Stimulated activated CD4-positive, alpha-beta T cell treated with anti-CD3 and anti-CD28 coated beads, TNF-alpha, amount 100 ng/mL, for 48 hours (primary cell): ENCODE measurements at regions not wholly inside any gene's neighbourhood (a gene's known extent, or its start where the extent isn't known, plus 50 kb on each side); places are given as distances from the start of the nearest gene placed in this dataset.

ENCODE experiments used
- DNase-seq, 3 donors: peaks; one replicate each; pipeline ENCODE4 v3.0.0-alpha.2; 2020; ENCODE audit warnings: low read depth in 3 of 3

GRCh38 chr12:14275886-14276285 lies 89.6 kb upstream of the ATF7IP start:
- DNase-seq: no peak

GRCh38 chr12:14278294-14278953 lies 87.1 kb upstream of the ATF7IP start:
- DNase-seq: no peak

DNA sequence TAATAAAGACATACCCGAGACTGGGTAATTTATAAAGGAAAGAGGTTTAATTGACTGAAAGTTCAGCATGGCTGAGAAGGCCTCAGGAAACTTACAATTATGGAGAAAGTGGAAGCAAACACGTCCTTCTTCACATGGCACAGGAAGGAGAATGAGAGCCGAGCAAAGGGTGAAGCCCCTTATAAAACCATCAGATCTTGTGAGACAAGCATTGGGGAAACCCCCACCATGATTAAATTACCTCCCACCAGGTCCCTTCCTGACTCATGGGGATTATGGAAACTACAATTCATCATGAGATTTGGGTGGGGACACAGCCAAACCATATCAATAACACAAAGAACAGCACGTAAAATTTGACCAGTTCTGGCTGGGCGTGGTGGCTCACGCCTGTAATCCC lies 85.6 kb upstream of the ATF7IP start:
- DNase-seq: no peak

DNA sequence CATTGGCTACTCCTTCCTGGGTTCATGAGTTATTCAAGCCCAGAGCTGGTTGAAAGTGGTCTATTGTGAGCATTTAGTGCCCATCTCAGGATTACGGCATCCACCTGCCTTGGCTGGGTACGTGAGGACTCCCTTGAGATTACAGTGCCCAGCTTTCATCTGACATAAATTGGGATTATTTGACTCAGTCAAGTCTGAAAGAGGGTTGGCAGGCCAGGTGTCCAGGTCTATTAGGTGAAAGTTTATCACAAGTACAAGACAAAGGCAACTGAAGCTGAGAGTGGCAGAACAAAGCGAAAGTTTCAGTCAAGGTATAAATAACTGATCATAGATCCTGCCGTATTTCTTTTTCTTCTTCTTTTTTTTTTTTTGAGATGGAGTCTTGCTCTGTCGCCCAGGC lies 84.6 kb upstream of the ATF7IP start:
- no peak for DNase-seq

DNA sequence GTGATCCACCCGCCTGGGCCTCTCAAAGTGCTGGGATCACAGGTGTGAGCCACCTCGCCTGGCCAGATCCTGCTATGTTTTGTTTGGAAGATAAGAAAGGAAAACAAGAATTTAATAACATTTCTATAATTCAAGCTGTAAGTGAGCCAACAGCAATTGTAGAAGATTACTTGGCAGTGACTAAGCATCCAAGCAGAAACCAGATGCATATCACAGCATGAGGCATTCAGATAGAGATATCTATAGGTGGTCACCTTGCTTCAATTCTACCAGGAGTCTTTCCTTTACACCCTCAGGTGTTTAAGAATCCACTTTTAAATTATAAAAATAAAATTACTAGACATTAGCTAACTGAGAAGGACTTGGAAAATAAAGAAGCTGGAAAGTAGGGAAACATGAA lies 83.9 kb upstream of the ATF7IP start:
- no peak for DNase-seq

- DNase-seq: no peak
Observed at GRCh38 chr12:14283489-14284144, 81.9 kb upstream of the ATF7IP start.

DNA sequence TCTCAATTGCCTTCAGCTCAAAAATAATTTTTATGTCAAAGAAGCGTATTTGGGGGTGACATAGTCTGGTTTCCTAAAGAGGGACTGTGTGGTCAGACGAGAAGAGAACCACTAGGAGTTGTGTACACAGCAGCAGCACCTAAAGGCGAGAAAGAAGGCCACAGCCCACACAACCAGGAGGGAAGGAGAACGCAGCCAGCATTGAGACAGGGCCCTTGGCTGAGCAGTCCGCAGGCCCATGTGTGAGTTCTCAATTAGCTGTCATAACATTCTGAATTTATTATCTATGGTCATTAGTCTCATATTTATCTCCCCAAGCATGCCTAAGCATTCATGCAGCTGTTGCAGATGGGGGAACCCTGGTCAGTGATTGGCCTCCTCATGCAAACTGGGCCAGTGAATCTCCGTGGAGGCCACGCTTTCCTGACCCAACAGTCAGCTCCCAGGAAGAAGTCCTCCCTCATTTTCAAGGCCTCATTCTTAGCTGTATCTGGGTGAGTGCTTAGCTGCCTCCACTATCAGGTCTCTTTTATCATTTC lies 81.2 kb upstream of the ATF7IP start:
- no peak for DNase-seq

- DNase-seq: no peak
Observed at GRCh38 chr12:14289601-14290000, 75.9 kb upstream of the ATF7IP start.

- DNase-seq: no peak
Observed at GRCh38 chr12:14290951-14291350, 74.5 kb upstream of the ATF7IP start.

DNA sequence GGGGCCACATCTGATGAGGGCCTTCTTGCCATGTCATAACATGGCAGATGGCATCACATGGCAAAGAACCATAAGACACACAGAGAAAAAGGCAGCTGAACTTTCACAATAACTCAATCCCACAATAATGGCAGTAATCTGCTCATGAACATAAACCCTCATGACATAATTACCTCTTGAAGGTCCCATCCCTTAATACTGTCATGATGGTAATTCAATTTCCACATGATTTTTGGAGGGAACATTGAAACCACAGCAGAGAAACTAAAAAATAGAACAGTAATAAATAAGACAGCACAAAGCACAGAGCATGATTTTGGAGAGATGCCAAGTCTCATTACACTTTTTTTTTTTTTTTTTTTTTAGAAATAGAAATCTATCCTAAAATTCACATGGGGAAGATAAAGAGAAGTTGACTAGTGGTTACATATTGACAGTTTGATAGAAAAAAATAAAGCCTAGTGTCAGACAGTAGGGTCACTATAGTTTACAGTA lies 61.8 kb upstream of the ATF7IP start:
- DNase-seq: no peak

DNA sequence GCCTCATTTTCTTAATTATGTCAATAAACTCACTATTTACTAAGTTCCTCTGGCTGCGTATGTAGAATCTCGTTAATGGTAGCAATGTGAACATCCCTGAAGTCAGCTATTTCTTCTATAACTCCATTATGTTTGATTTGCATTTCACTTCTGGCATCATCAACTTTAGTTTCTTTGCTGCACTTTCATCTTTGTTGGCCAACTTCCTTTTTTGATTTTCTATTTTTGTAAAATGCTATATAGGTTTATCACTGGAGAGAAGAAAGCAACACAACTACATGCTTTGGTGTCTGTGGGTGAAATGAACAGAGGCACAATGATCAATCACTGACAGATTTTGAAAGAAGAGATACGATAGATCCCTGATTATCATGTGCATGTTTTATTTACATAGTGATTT lies 58.5 kb upstream of the ATF7IP start:
- DNase-seq: no peak

- no peak for DNase-seq
Observed at GRCh38 chr12:14308516-14308915, 57.0 kb upstream of the ATF7IP start.

GRCh38 chr12:14310866-14311265 lies 54.6 kb upstream of the ATF7IP start:
- DNase-seq: no peak

DNA sequence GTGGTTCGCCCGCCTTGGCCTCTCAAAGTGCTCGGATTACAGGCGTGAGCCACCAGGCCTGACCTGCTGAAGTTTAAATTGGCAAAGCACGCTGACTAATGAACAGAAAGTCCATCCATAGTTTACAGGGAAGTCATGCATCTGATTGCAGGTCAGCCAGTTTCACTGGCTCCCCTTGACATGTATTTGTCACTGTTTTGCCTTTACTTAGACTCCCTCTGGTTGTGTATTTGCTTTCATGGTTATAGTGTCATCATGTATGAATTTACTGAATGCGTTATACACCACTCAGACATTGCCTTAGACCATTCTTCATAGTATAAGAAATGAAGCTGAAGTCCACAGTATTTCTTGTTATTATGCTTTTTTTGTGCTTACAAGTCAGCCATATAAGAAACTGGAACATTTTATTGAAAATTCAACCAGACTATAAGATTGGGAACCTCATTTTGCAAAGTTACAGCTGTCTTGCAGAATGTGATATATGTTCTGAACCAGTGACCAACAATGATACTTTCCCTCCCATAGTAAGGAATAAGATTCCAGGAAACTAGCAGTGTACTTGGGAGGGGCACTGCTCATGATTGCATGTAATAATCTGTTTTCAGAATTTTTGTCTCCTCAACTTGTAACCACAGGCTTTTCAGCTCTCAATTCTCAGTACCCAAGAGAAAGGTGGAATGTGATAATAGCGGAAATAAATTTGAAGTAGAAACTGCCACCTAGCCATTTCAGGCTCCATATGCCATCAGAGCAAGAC lies 51.9 kb upstream of the ATF7IP start:
- DNase-seq: no peak

DNA sequence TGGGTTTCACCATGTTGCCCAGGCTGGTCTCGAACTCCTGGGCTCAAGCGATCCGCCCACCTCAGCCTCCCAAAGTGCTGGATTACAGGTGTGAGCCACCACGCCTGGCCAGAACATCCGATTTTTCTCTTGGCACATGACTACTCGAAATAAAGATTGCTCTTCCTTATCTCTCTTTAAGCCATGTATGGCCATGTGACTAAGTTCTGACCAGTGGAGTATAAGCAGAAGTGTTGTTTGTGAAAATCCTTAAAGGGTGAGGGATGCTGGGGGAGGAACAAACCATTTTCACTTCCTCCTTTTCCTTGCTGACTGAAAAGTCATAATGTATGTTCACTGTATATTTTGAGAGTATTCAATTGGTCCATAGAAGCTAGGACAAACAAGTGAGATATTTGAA lies 50.7 kb upstream of the ATF7IP start:
- DNase-seq: no peak

DNA sequence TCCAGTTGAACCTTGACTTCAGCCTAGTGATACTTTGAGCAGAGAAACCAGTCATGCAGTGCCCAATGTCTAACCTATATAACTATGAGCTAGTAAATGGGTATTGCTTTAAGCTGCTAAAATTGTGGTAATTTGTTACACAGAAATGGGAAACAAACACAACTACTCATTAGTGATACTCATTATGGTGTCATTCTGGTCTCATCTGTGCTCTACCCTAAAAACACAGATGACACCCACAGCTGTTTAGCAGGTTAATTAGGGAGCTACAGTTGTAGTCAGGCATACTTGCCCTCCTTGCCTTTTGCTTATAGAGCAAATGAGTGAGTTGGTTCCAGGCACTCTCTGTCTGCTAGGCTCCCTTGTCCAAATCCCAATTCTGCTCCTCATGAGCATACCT lies 50.0 kb upstream of the ATF7IP start:
- DNase-seq: no peak
